HG02884 (cell line): ENCODE measurements at regions not wholly inside any gene's neighbourhood (a gene's known extent, or its start where the extent isn't known, plus 50 kb on each side); places are given as distances from the start of the nearest gene placed in this dataset.

Experiments used
- ATAC-seq: cut with Tn5 transposase; IDR thresholded peaks from one replicate; pipeline ENCODE4 v1.9.1; 2021; ENCODE audit warnings: mild to moderate bottlenecking, moderate library complexity; ENCODE audit not compliant: unreplicated experiment

GRCh38 chr2:5751873-5752482 is 59.8 kb downstream of the SOX11 start:
- ATAC-seq = no peak

GRCh38 chr2:5756272-5756671 is 64.1 kb downstream of the SOX11 start:
- no peak for ATAC-seq

- ATAC-seq = no peak
Observed at GRCh38 chr2:5758346-5758745, 66.2 kb downstream of the SOX11 start.

- no peak for ATAC-seq
Observed at GRCh38 chr2:5759949-5760348, 67.8 kb downstream of the SOX11 start.

GRCh38 chr2:5763531-5763930 is 71.3 kb downstream of the SOX11 start:
- no peak for ATAC-seq

- ATAC-seq = no peak
Observed at GRCh38 chr2:5764041-5764440, 71.9 kb downstream of the SOX11 start.

DNA sequence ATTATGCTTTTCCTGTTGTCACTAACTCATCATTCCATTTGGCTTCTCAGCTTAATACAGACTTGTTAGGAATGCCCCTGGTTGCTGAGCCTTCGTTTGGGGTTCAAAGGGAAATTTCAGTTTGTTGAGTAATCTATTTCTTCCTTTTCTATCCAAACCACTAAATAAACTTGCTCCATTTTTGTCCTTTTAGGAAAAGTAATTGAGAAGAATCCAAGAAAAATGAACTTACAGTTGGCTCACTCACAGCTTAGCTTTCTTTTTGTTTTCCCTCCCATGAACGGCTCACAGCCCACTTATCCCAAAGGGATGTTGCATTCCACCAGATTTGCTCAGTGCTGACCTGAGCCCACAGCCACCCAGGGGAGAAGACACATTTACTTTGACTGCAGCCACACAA is 73.9 kb downstream of the SOX11 start:
- no peak for ATAC-seq

- no peak for ATAC-seq
Observed at GRCh38 chr2:5766561-5766960, 74.4 kb downstream of the SOX11 start.

GRCh38 chr2:5777131-5777535 is 84.9 kb downstream of the SOX11 start:
- no peak for ATAC-seq

GRCh38 chr2:5781679-5782078 is 89.5 kb downstream of the SOX11 start:
- no peak for ATAC-seq

- no peak for ATAC-seq
Observed at GRCh38 chr2:5782103-5782502, 89.9 kb downstream of the SOX11 start.

- no peak for ATAC-seq
Observed at GRCh38 chr2:5788447-5788846, 96.3 kb downstream of the SOX11 start.

GRCh38 chr2:5791371-5791770 is 99.2 kb downstream of the SOX11 start:
- no peak for ATAC-seq

GRCh38 chr2:5794012-5794411 is 101.8 kb downstream of the SOX11 start:
- no peak for ATAC-seq

DNA sequence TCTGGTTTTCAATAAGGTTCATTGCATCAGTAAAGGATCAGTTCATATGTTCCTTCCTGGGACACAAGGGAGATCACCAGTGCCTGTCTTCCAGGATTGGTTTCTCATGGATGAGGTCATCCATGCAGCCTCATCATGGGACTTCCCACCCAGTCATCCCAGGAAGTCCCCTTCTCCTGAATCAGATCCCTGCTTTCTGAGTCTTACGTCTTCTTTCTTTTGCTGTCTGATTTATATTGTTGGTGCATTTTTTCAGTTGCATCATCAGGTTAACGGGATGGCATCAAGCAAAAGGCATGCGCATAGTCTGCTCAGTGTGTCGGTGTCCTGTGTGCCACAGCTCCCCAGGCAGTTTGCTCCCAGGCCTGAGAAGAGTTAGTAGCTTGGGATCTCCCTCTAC is 105.9 kb downstream of the SOX11 start:
- ATAC-seq = no peak

GRCh38 chr2:5799348-5799747 is 107.2 kb downstream of the SOX11 start:
- no peak for ATAC-seq

GRCh38 chr2:5803547-5803946 is 111.4 kb downstream of the SOX11 start:
- ATAC-seq = no peak

GRCh38 chr2:5818961-5819600 is 126.9 kb downstream of the SOX11 start:
- ATAC-seq = no peak

GRCh38 chr2:5824126-5824525 is 131.9 kb downstream of the SOX11 start:
- no peak for ATAC-seq

- no peak for ATAC-seq
Observed at GRCh38 chr2:5825686-5826085, 133.5 kb downstream of the SOX11 start.

GRCh38 chr2:5826979-5827655 is 134.9 kb downstream of the SOX11 start:
- no peak for ATAC-seq

DNA sequence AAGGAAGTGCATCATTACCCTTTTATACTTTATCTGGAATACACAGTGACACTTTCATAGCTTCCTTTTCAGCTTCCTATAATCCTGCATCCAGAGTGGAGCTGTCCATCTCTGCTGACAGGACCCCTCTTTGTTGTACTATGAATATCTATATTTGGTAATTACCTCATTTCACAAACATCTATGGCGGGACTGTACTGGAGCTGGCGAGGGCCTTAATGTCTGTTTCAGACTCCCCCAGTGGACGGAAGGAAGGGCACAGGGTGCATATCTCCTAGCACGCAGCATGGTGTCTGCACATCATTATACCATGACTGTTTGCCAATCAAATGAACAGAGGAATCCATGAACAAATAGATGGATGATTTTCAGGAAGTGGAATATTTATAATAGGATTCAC is 142.3 kb downstream of the SOX11 start:
- no peak for ATAC-seq
